HEK293 (cell line): ENCODE measurements at regions not wholly inside any gene's neighbourhood (a gene's known extent, or its start where the extent isn't known, plus 50 kb on each side); places are given as distances from the start of the nearest gene placed in this dataset.

Experiments used
- CTCF ChIA-PET: fragments of 350-600 bp; formaldehyde crosslinking; extraction: SDS; loops from one replicate; lab custom pipeline; 2021; ENCODE audit warnings: antibody characterized with exemption; lab: Yijun Ruan, JAX
- POLR2A ChIA-PET: fragments of 300-600 bp; formaldehyde crosslinking; extraction: SDS; loops from one replicate; lab custom pipeline; 2020; ENCODE audit warnings: antibody characterized with exemption, inconsistent platforms; lab: Yijun Ruan, JAX
- H3K27ac ChIP-seq: fragments of 200-500 bp; sonication (Bioruptor generic); 2 replicates; pipeline ENCODE4 v1.5.1; 2014; ENCODE audit warnings: low read depth, low read length, control low read depth, inconsistent platforms; ENCODE audit errors: extremely low read depth
- H3K36me3 ChIP-seq, 2 experiments: fragments of 200-500 bp in 1 of 2; sonication (Bioruptor generic) in 1 of 2; 1 replicate in 1 of 2; 2 replicates in 1 of 2; pipeline ENCODE4 v1.5.1; 2014 to 2017; ENCODE audit warnings: inconsistent platforms in 2 of 2, low read length in 2 of 2; ENCODE audit not compliant: control insufficient read depth in 2 of 2, insufficient read depth in 1 of 2
- H3K4me1 ChIP-seq: fragments of 200-500 bp; sonication (Bioruptor generic); 2 replicates; pipeline ENCODE4 v1.5.1; 2014; ENCODE audit warnings: mild to moderate bottlenecking, low read length, inconsistent platforms; ENCODE audit not compliant: control insufficient read depth, insufficient read depth
- H3K4me3 ChIP-seq: 2 replicates; pipeline ENCODE4 v1.5.1; 2011; ENCODE audit warnings: low read depth, mild to moderate bottlenecking, control low read depth, low read length, moderate library complexity
- H3K9me3 ChIP-seq: fragments of 200-500 bp; sonication (Bioruptor generic); 2 replicates; pipeline ENCODE4 v1.5.1; 2014; ENCODE audit warnings: low read depth, low read length, inconsistent platforms; ENCODE audit not compliant: control insufficient read depth, insufficient read depth
- KLF1 ChIP-seq: fragments of 450-650 bp; formaldehyde crosslinking; IDR thresholded peaks from 2 replicates; pipeline ENCODE4 v1.5.1; 2016; ENCODE audit warnings: missing biosample characterization, missing genetic modification characterization
- REPIN1 ChIP-seq: fragments of 450-650 bp; formaldehyde crosslinking; IDR thresholded peaks from 2 replicates; pipeline ENCODE4 v1.5.1; 2017; ENCODE audit warnings: missing biosample characterization, missing genetic modification characterization, low read depth
- ZBTB20 ChIP-seq: fragments of 450-650 bp; formaldehyde crosslinking; IDR thresholded peaks from 2 replicates; pipeline ENCODE4 v1.5.1; 2016; ENCODE audit warnings: missing biosample characterization, missing genetic modification characterization
- ZFP41 ChIP-seq: fragments of 450-650 bp; formaldehyde crosslinking; IDR thresholded peaks from 2 replicates; pipeline ENCODE4 v1.5.1; 2016; ENCODE audit warnings: missing biosample characterization, missing genetic modification characterization, borderline replicate concordance
- ZNF114 ChIP-seq: fragments of 450-650 bp; formaldehyde crosslinking; IDR thresholded peaks from 2 replicates; pipeline ENCODE4 v1.5.0; 2017; ENCODE audit warnings: missing biosample characterization, missing genetic modification characterization
- ZNF133 ChIP-seq: fragments of 450-650 bp; formaldehyde crosslinking; IDR thresholded peaks from 2 replicates; pipeline ENCODE4 v1.5.1; 2016; ENCODE audit warnings: missing biosample characterization, missing genetic modification characterization
- ZNF366 ChIP-seq: fragments of 450-650 bp; formaldehyde crosslinking; conservative IDR thresholded peaks from 2 replicates; pipeline ENCODE4 v1.5.1; 2016; ENCODE audit warnings: missing biosample characterization, missing genetic modification characterization
- ZNF48 ChIP-seq: fragments of 450-650 bp; formaldehyde crosslinking; IDR thresholded peaks from 2 replicates; pipeline ENCODE4 v1.5.1; 2016; ENCODE audit warnings: missing biosample characterization, missing genetic modification characterization
- ZNF585B ChIP-seq: fragments of 450-650 bp; formaldehyde crosslinking; IDR thresholded peaks from 2 replicates; pipeline ENCODE4 v1.5.1; 2016; ENCODE audit warnings: missing biosample characterization, missing genetic modification characterization
- ZNF707 ChIP-seq: fragments of 450-650 bp; formaldehyde crosslinking; IDR thresholded peaks from 2 replicates; pipeline ENCODE4 v1.5.1; 2016; ENCODE audit warnings: missing biosample characterization, missing genetic modification characterization
- ZNF768 ChIP-seq: fragments of 450-650 bp; formaldehyde crosslinking; IDR thresholded peaks from 2 replicates; pipeline ENCODE4 v1.5.1; 2018; ENCODE audit warnings: missing biosample characterization, mild to moderate bottlenecking, missing genetic modification characterization
- ZNF777 ChIP-seq: fragments of 450-650 bp; formaldehyde crosslinking; IDR thresholded peaks from 2 replicates; pipeline ENCODE4 v1.5.1; 2017; ENCODE audit warnings: missing biosample characterization, missing genetic modification characterization, borderline replicate concordance
- ZNF785 ChIP-seq: fragments of 450-650 bp; formaldehyde crosslinking; IDR thresholded peaks from 2 replicates; pipeline ENCODE4 v1.5.1; 2016; ENCODE audit warnings: missing biosample characterization, missing genetic modification characterization
- ZNF791 ChIP-seq: fragments of 450-650 bp; formaldehyde crosslinking; IDR thresholded peaks from 2 replicates; pipeline ENCODE4 v1.5.1; 2016; ENCODE audit warnings: missing biosample characterization, missing genetic modification characterization
- ZNF843 ChIP-seq: fragments of 450-650 bp; formaldehyde crosslinking; IDR thresholded peaks from 2 replicates; pipeline ENCODE4 v1.5.1; 2016; ENCODE audit warnings: missing biosample characterization, missing genetic modification characterization
- TF ChIP-seq, protein P1 (sequence below): fragments of 450-650 bp; formaldehyde crosslinking; IDR thresholded peaks from 2 replicates; pipeline ENCODE4 v1.5.0; 2017; ENCODE audit warnings: missing biosample characterization, missing genetic modification characterization, borderline replicate concordance
- TF ChIP-seq, protein P2 (sequence below): fragments of 450-650 bp; formaldehyde crosslinking; IDR thresholded peaks from 2 replicates; pipeline ENCODE4 v1.5.1; 2016; ENCODE audit warnings: missing biosample characterization, missing genetic modification characterization
- TF ChIP-seq, protein P3 (sequence below): fragments of 450-650 bp; formaldehyde crosslinking; IDR thresholded peaks from 2 replicates; pipeline ENCODE4 v1.5.1; 2016; ENCODE audit warnings: missing biosample characterization, missing genetic modification characterization

GRCh38 chr14:26218861-26219260 is 379.0 kb downstream of the NOVA1 start (continued):
- TF ChIP-seq, protein P1, sequence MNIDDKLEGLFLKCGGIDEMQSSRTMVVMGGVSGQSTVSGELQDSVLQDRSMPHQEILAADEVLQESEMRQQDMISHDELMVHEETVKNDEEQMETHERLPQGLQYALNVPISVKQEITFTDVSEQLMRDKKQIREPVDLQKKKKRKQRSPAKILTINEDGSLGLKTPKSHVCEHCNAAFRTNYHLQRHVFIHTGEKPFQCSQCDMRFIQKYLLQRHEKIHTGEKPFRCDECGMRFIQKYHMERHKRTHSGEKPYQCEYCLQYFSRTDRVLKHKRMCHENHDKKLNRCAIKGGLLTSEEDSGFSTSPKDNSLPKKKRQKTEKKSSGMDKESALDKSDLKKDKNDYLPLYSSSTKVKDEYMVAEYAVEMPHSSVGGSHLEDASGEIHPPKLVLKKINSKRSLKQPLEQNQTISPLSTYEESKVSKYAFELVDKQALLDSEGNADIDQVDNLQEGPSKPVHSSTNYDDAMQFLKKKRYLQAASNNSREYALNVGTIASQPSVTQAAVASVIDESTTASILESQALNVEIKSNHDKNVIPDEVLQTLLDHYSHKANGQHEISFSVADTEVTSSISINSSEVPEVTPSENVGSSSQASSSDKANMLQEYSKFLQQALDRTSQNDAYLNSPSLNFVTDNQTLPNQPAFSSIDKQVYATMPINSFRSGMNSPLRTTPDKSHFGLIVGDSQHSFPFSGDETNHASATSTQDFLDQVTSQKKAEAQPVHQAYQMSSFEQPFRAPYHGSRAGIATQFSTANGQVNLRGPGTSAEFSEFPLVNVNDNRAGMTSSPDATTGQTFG (tag by site-specific recombination) = no peak
- TF ChIP-seq ZBTB20 (tag by site-specific recombination) (no peak), ZNF843 (tag by site-specific recombination) (no peak), ZNF114 (no peak), ZNF585B (tag by site-specific recombination) (no peak), ZNF791 (tag by site-specific recombination) (no peak), ZFP41 (tag by site-specific recombination) (no peak), KLF1 (tag by site-specific recombination) (no peak)

DNA sequence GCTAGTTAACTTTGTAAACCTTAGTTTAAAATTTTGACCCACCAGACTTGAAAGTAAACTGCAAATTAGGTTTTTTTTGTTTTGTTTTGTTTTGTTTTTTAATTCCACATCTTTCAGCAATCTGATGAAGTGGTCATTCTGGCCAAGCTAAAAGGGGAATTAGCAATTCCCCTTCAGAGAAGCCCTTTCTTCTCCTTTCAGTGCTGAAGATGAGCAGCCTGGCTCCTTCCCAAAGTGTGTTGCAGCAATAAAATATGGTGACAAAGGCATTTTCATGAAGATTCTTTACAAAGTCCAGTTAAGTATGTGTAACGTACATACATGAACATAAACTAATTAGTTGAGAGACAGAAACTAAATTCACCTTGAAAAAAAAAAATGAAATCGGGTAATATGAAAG is 380.1 kb downstream of the NOVA1 start:
- CTCF ChIA-PET = no interaction called here
- no peak overlapping the region for H3K4me3 ChIP-seq

GRCh38 chr14:26216786-26217185 is 381.0 kb downstream of the NOVA1 start:
- H3K9me3 ChIP-seq = no peaks in the 10 kb centered on the region
- no peaks in the 10 kb centered on the region for H3K4me1 ChIP-seq
- ChIA-PET CTCF (no interaction called here), POLR2A (no interaction called here)
- no peak overlapping the region for H3K4me3 ChIP-seq
- no peak overlapping the region for H3K27ac ChIP-seq
- no peaks in the 10 kb centered on the region for H3K36me3 ChIP-seq
- TF ChIP-seq, protein P2, sequence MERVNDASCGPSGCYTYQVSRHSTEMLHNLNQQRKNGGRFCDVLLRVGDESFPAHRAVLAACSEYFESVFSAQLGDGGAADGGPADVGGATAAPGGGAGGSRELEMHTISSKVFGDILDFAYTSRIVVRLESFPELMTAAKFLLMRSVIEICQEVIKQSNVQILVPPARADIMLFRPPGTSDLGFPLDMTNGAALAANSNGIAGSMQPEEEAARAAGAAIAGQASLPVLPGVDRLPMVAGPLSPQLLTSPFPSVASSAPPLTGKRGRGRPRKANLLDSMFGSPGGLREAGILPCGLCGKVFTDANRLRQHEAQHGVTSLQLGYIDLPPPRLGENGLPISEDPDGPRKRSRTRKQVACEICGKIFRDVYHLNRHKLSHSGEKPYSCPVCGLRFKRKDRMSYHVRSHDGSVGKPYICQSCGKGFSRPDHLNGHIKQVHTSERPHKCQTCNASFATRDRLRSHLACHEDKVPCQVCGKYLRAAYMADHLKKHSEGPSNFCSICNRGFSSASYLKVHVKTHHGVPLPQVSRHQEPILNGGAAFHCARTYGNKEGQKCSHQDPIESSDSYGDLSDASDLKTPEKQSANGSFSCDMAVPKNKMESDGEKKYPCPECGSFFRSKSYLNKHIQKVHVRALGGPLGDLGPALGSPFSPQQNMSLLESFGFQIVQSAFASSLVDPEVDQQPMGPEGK (tag by site-specific recombination) = no peak
- TF ChIP-seq ZNF768 (tag by site-specific recombination) = no peak
- no peak for TF ChIP-seq ZNF133
- TF ChIP-seq ZNF777 (tag by site-specific recombination) = no peak
- TF ChIP-seq ZNF707 (tag by site-specific recombination) = no peak
- TF ChIP-seq REPIN1 (tag by site-specific recombination) = no peak

More for the DNA sequence above, 380.1 kb downstream of the NOVA1 start:
- Histone ChIP-seq H3K4me1 (no peaks in the 10 kb centered on the region), H3K9me3 (no peaks in the 10 kb centered on the region)
- no peak for TF ChIP-seq ZNF366
- TF ChIP-seq ZNF48 (tag by site-specific recombination) = no peak
- TF ChIP-seq ZNF785 (tag by site-specific recombination) = no peak
- TF ChIP-seq, protein P3, sequence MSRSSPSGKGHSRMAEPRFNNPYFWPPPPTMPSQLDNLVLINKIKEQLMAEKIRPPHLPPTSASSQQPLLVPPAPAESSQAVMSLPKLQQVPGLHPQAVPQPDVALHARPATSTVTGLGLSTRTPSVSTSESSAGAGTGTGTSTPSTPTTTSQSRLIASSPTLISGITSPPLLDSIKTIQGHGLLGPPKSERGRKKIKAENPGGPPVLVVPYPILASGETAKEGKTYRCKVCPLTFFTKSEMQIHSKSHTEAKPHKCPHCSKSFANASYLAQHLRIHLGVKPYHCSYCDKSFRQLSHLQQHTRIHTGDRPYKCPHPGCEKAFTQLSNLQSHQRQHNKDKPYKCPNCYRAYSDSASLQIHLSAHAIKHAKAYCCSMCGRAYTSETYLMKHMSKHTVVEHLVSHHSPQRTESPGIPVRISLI (tag by site-specific recombination) = no peak
- TF ChIP-seq, all 188 proteins: peak for 0
- no peaks in the 10 kb centered on the region for H3K36me3 ChIP-seq
- no peak overlapping the region for H3K27ac ChIP-seq
- POLR2A ChIA-PET = no interaction called here
